ENCODE measurements at regions not wholly inside any gene's neighbourhood (a gene's known extent, or its start where the extent isn't known, plus 50 kb on each side); places are given as distances from the start of the nearest gene placed in this dataset.

DNA sequence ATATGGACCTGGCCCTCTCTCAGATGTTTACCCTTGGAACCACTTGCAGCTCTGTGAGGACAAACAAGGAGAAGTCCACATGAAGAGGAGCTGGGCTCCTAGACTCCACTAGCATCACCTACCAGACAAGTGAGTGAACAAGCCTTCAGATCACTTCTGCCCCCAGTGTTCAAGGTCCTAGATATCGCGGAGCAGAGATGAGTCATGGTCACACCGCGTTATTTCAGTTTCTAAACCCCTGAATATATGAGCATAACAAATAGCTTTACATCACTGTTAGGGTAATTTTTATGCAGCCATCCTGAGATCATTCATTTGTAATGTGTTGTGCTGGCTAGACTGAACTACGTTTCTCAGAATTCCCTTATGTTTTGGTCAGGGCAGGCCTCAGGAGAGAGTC, 77.0 kb upstream of the DAP start:
- Histone ChIP-seq H3K27ac (ENCODE audit: low read depth, low read length, poor library complexity, severe bottlenecking) (no peak overlapping the region), H3K4me3 (ENCODE audit: low read depth, low read length, poor library complexity, severe bottlenecking) (no peak overlapping the region), H3K9me3 (ENCODE audit: low read depth, low read length, poor library complexity, severe bottlenecking) (no peaks in the 10 kb centered on the region), H3K27me3 (replicated peaks; ENCODE audit: insufficient read depth, low read depth, low read length, poor library complexity) (peaks cover 12% of the 10 kb centered on the region), H3K4me1 (ENCODE audit: insufficient read depth, low read length, poor library complexity, severe bottlenecking) (no peaks in the 10 kb centered on the region), H3K36me3 (ENCODE audit: insufficient read depth, low read length, poor library complexity, severe bottlenecking) (no peaks in the 10 kb centered on the region)
- ChIA-PET POLR2A (ENCODE audit: low non-redundant PET) (no interaction called here), CTCF (no interaction called here)
- intact Hi-C loops (cut with micrococcal nuclease; ENCODE audit: unreplicated experiment) = no loop called here
- TF ChIP-seq, protein P1, sequence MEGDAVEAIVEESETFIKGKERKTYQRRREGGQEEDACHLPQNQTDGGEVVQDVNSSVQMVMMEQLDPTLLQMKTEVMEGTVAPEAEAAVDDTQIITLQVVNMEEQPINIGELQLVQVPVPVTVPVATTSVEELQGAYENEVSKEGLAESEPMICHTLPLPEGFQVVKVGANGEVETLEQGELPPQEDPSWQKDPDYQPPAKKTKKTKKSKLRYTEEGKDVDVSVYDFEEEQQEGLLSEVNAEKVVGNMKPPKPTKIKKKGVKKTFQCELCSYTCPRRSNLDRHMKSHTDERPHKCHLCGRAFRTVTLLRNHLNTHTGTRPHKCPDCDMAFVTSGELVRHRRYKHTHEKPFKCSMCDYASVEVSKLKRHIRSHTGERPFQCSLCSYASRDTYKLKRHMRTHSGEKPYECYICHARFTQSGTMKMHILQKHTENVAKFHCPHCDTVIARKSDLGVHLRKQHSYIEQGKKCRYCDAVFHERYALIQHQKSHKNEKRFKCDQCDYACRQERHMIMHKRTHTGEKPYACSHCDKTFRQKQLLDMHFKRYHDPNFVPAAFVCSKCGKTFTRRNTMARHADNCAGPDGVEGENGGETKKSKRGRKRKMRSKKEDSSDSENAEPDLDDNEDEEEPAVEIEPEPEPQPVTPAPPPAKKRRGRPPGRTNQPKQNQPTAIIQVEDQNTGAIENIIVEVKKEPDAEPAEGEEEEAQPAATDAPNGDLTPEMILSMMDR (conservative IDR thresholded peaks at IDR 0.05; ENCODE audit: low read depth, low read length) = no peak
- no peak for TF ChIP-seq EZH2 (IDR thresholded peaks at IDR 0.05; ENCODE audit: borderline replicate concordance, low read depth, low read length, poor library complexity, severe bottlenecking)
- no TSS peak for BruUV-seq (replicated peaks)
- no peak for DNase-seq (ENCODE audit: low spot score)

DNA sequence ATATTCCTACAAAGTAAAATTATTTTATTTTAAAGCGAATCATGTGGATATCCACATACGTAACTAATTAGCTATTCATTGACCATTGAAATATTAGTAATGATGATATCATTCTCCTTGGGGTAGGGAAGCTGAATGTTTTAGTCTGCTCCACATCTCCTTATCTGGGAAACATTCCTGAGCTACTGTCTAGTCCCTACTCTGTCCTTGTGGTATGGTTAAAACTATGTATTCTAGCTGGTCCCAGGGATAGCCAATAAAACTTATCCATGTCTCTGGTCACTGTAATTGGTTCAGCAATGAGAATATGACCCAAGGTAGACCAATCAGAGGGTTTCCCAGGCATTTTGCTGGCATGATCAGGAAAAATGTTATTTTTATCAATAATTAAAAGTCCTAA, 76.0 kb upstream of the DAP start:
- Histone ChIP-seq H3K9me3 (ENCODE audit: low read depth, low read length, poor library complexity, severe bottlenecking) (no peaks in the 10 kb centered on the region), H3K27ac (ENCODE audit: low read depth, low read length, poor library complexity, severe bottlenecking) (no peak overlapping the region), H3K4me1 (ENCODE audit: insufficient read depth, low read length, poor library complexity, severe bottlenecking) (no peaks in the 10 kb centered on the region), H3K36me3 (ENCODE audit: insufficient read depth, low read length, poor library complexity, severe bottlenecking) (no peaks in the 10 kb centered on the region), H3K27me3 (replicated peaks; ENCODE audit: insufficient read depth, low read depth, low read length, poor library complexity) (peaks cover 14% of the 10 kb centered on the region), H3K4me3 (ENCODE audit: low read depth, low read length, poor library complexity, severe bottlenecking) (no peak overlapping the region)
- ChIA-PET POLR2A (ENCODE audit: low non-redundant PET) (no interaction called here), CTCF (no interaction called here)
- intact Hi-C loops (cut with micrococcal nuclease; ENCODE audit: unreplicated experiment) = no loop called here
- no TSS peak for BruUV-seq (replicated peaks)
- TF ChIP-seq, protein P1 (conservative IDR thresholded peaks at IDR 0.05; ENCODE audit: low read depth, low read length) = no peak
- no peak for TF ChIP-seq EZH2 (IDR thresholded peaks at IDR 0.05; ENCODE audit: borderline replicate concordance, low read depth, low read length, poor library complexity, severe bottlenecking)
- DNase-seq (ENCODE audit: low spot score) = no peak

DNA sequence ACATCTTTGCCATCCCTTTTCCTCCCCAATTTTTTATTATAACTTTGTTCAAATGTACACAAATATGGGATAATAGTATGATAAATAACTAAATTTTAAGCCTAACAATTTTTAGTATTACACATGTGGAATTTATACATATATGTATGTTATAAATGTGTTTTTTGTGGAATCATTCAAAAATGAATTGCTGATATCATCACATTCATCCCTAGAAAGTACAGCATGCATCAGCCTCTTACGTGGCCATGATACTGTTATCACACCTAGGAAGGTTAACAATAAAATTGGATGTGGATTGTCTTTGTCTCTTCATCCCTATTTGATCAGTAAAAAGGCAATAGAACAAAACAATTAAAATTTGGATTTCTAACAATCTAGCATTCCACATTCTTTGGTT, 73.7 kb upstream of the DAP start:
- Histone ChIP-seq H3K27ac (ENCODE audit: low read depth, low read length, poor library complexity, severe bottlenecking) (no peak overlapping the region), H3K9me3 (ENCODE audit: low read depth, low read length, poor library complexity, severe bottlenecking) (no peaks in the 10 kb centered on the region), H3K36me3 (ENCODE audit: insufficient read depth, low read length, poor library complexity, severe bottlenecking) (no peaks in the 10 kb centered on the region), H3K4me1 (ENCODE audit: insufficient read depth, low read length, poor library complexity, severe bottlenecking) (no peaks in the 10 kb centered on the region), H3K4me3 (ENCODE audit: low read depth, low read length, poor library complexity, severe bottlenecking) (no peak overlapping the region), H3K27me3 (replicated peaks; ENCODE audit: insufficient read depth, low read depth, low read length, poor library complexity) (peaks cover 14% of the 10 kb centered on the region)
- CTCF ChIA-PET = no interaction called here
- TF ChIP-seq, protein P1 (conservative IDR thresholded peaks at IDR 0.05; ENCODE audit: low read depth, low read length) = no peak
- TF ChIP-seq EZH2 (IDR thresholded peaks at IDR 0.05; ENCODE audit: borderline replicate concordance, low read depth, low read length, poor library complexity, severe bottlenecking) = no peak
- POLR2A ChIA-PET (ENCODE audit: low non-redundant PET) = no interaction called here
- no TSS peak for BruUV-seq (replicated peaks)
- intact Hi-C loops (cut with micrococcal nuclease; ENCODE audit: unreplicated experiment) = no loop called here
- DNase-seq (ENCODE audit: low spot score) = no peak
